ENCODE measurements at regions not wholly inside any gene's neighbourhood (a gene's known extent, or its start where the extent isn't known, plus 50 kb on each side); places are given as distances from the start of the nearest gene placed in this dataset.

GRCh38 chr15:66646308-66646707 lies 55.7 kb upstream of the SMAD6 start:
- FAIRE-seq (no peak), DNase-seq (ENCODE audit: low read depth) (peak; percentile 30)
- peaks cover 21% of the 10 kb centered on the region for H3K27me3 Mint-ChIP-seq (ENCODE audit: low read depth, unreplicated experiment)
- Histone ChIP-seq H3K9me3 (ENCODE audit: insufficient read depth, low read depth, low read length) (no peaks in the 10 kb centered on the region), H3K27ac (ENCODE audit: low read depth, low read length) (no peak overlapping the region), H3K4me2 (ENCODE audit: low read length) (peak overlapping the region; percentile 8), H4K20me1 (ENCODE audit: insufficient read depth, low read length) (no peaks in the 10 kb centered on the region), H3K36me3 (ENCODE audit: insufficient read depth, low read length) (no peaks in the 10 kb centered on the region), H3K27me3 (ENCODE audit: insufficient read depth, low read length) (no peaks in the 10 kb centered on the region), H3K79me2 (ENCODE audit: insufficient read depth, low read length) (no peaks in the 10 kb centered on the region), H3K4me3 (ENCODE audit: insufficient read depth, low read depth, low read length) (no peak overlapping the region), H3K4me1 (ENCODE audit: insufficient read depth, low read length) (peaks cover 25% of the 10 kb centered on the region), H2AFZ (ENCODE audit: low read depth, low read length) (no peak overlapping the region), H3K9ac (ENCODE audit: low read length) (no peak overlapping the region)
- no peak for TF ChIP-seq CTCF (IDR thresholded peaks at IDR 0.05; ENCODE audit: insufficient read depth, low read depth, low read length)
- no peak for TF ChIP-seq EZH2 (IDR thresholded peaks at IDR 0.05; ENCODE audit: insufficient read depth, low read length)
- peaks cover 12% of the 10 kb centered on the region for H3K4me1 Mint-ChIP-seq (ENCODE audit: low read depth, unreplicated experiment)
- H3K9me3 Mint-ChIP-seq (ENCODE audit: unreplicated experiment): no peaks in the 10 kb centered on the region
- H3K4me3 Mint-ChIP-seq (ENCODE audit: unreplicated experiment): no peak overlapping the region
- H3K36me3 Mint-ChIP-seq (ENCODE audit: low read depth, unreplicated experiment): peaks cover 2% of the 10 kb centered on the region
- no peak overlapping the region for H3K27ac Mint-ChIP-seq (ENCODE audit: unreplicated experiment)

GRCh38 chr15:66646799-66647198 lies 55.2 kb upstream of the SMAD6 start:
- Histone ChIP-seq H3K36me3 (ENCODE audit: insufficient read depth, low read length) (no peaks in the 10 kb centered on the region), H3K79me2 (ENCODE audit: insufficient read depth, low read length) (no peaks in the 10 kb centered on the region), H3K27ac (ENCODE audit: low read depth, low read length) (no peak overlapping the region), H3K9me3 (ENCODE audit: insufficient read depth, low read depth, low read length) (no peaks in the 10 kb centered on the region), H4K20me1 (ENCODE audit: insufficient read depth, low read length) (no peaks in the 10 kb centered on the region), H3K4me2 (ENCODE audit: low read length) (no peak overlapping the region), H3K4me3 (ENCODE audit: insufficient read depth, low read depth, low read length) (no peak overlapping the region), H3K9ac (ENCODE audit: low read length) (no peak overlapping the region), H2AFZ (ENCODE audit: low read depth, low read length) (no peak overlapping the region), H3K4me1 (ENCODE audit: insufficient read depth, low read length) (peaks cover 25% of the 10 kb centered on the region), H3K27me3 (ENCODE audit: insufficient read depth, low read length) (no peaks in the 10 kb centered on the region)
- H3K4me3 Mint-ChIP-seq (ENCODE audit: unreplicated experiment): no peak overlapping the region
- peaks cover 2% of the 10 kb centered on the region for H3K36me3 Mint-ChIP-seq (ENCODE audit: low read depth, unreplicated experiment)
- DNase-seq (ENCODE audit: low read depth) (no peak), FAIRE-seq (no peak)
- no peak for TF ChIP-seq CTCF (IDR thresholded peaks at IDR 0.05; ENCODE audit: insufficient read depth, low read depth, low read length)
- no peak for TF ChIP-seq EZH2 (IDR thresholded peaks at IDR 0.05; ENCODE audit: insufficient read depth, low read length)
- H3K9me3 Mint-ChIP-seq (ENCODE audit: unreplicated experiment): no peaks in the 10 kb centered on the region
- H3K27ac Mint-ChIP-seq (ENCODE audit: unreplicated experiment): no peak overlapping the region
- peaks cover 21% of the 10 kb centered on the region for H3K27me3 Mint-ChIP-seq (ENCODE audit: low read depth, unreplicated experiment)
- H3K4me1 Mint-ChIP-seq (ENCODE audit: low read depth, unreplicated experiment): peaks cover 12% of the 10 kb centered on the region

GRCh38 chr15:66647358-66647757 lies 54.7 kb upstream of the SMAD6 start:
- TF ChIP-seq CTCF (IDR thresholded peaks at IDR 0.05; ENCODE audit: insufficient read depth, low read depth, low read length) (no peak), EZH2 (IDR thresholded peaks at IDR 0.05; ENCODE audit: insufficient read depth, low read length) (no peak)
- no peak overlapping the region for H3K4me3 Mint-ChIP-seq (ENCODE audit: unreplicated experiment)
- Histone ChIP-seq H3K79me2 (ENCODE audit: insufficient read depth, low read length) (no peaks in the 10 kb centered on the region), H3K4me1 (ENCODE audit: insufficient read depth, low read length) (peaks cover 25% of the 10 kb centered on the region), H3K9ac (ENCODE audit: low read length) (no peak overlapping the region), H3K4me2 (ENCODE audit: low read length) (no peak overlapping the region), H3K4me3 (ENCODE audit: insufficient read depth, low read depth, low read length) (no peak overlapping the region), H3K27ac (ENCODE audit: low read depth, low read length) (no peak overlapping the region), H3K36me3 (ENCODE audit: insufficient read depth, low read length) (no peaks in the 10 kb centered on the region), H4K20me1 (ENCODE audit: insufficient read depth, low read length) (no peaks in the 10 kb centered on the region), H3K9me3 (ENCODE audit: insufficient read depth, low read depth, low read length) (no peaks in the 10 kb centered on the region), H2AFZ (ENCODE audit: low read depth, low read length) (peak overlapping the region; percentile 43), H3K27me3 (ENCODE audit: insufficient read depth, low read length) (no peaks in the 10 kb centered on the region)
- peaks cover 12% of the 10 kb centered on the region for H3K4me1 Mint-ChIP-seq (ENCODE audit: low read depth, unreplicated experiment)
- FAIRE-seq (no peak), DNase-seq (ENCODE audit: low read depth) (no peak)
- H3K9me3 Mint-ChIP-seq (ENCODE audit: unreplicated experiment): no peaks in the 10 kb centered on the region
- H3K36me3 Mint-ChIP-seq (ENCODE audit: low read depth, unreplicated experiment): peaks cover 2% of the 10 kb centered on the region
- no peak overlapping the region for H3K27ac Mint-ChIP-seq (ENCODE audit: unreplicated experiment)
- H3K27me3 Mint-ChIP-seq (ENCODE audit: low read depth, unreplicated experiment): peaks cover 21% of the 10 kb centered on the region

Data from astrocyte (in vitro differentiated cells and primary cell).